ENCODE measurements at regions not wholly inside any gene's neighbourhood (a gene's known extent, or its start where the extent isn't known, plus 50 kb on each side); places are given as distances from the start of the nearest gene placed in this dataset.

DNA sequence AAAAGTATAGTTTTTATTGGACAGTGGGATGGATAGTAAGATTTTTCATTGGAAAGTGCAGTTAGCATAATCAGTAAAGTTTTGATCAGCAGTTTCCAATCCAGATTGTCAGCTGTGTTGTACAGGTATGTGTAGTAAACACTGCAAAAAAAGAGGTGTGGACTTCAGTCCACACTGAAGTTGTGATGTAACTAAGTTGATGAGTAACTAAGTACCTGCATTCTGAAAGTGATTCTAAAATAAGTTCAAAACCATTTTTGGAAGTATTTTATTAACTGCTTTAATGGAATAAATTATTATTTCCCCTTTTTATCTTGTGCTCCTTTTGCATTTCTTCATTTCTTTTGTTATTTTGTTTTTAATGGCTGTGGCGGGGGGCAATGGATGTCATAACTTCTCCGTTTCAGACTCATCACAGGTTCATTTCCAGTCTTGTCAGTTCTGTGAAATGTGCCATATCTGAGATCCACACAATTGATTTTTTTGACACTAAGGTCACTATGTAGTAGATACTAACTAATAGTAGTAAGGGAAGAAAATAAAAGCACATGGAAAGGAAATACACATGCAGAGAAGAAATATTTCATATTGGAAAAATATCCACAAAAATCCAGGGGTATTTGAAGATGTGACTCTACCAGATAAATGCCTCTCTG lies 247.5 kb downstream of the GABRG1 start:
- no peak for TF ChIP-seq EZH2phosphoT487 (IDR thresholded peaks at IDR 0.05; ENCODE audit: insufficient read depth, low read depth)
- in situ Hi-C loops (cut with MboI): no loop called here
- no peaks in the 10 kb centered on the region for H3K36me3 ChIP-seq (ENCODE audit: low read depth)
- H3K4me1 ChIP-seq (ENCODE audit: insufficient read depth): no peaks in the 10 kb centered on the region
- H3F3A ChIP-seq (ENCODE audit: insufficient read depth): no peaks in the 10 kb centered on the region
- 19 to 35% methylated on average over 2 of the region's 2 CpGs for WGBS, 2 experiments (ENCODE audit: low coverage in 1 of 2, low lambda C conversion rate in 2 of 2, missing lambda C conversion rate in 2 of 2)
- no peaks in the 10 kb centered on the region for H3K9me2 ChIP-seq (ENCODE audit: insufficient read depth)
- no peaks in the 10 kb centered on the region for H3K9me3 ChIP-seq (ENCODE audit: low read depth)
- H3K27me3 ChIP-seq (replicated peaks; ENCODE audit: insufficient read depth): no peaks in the 10 kb centered on the region
- no peak overlapping the region for H3K4me3 ChIP-seq
- no peak overlapping the region for H2AFZ ChIP-seq
- H3K9ac ChIP-seq: no peak overlapping the region
- no peak overlapping the region for H3K4me2 ChIP-seq (ENCODE audit: unreplicated experiment)
- no peaks in the 10 kb centered on the region for H3K79me2 ChIP-seq (ENCODE audit: insufficient read depth)
- DNase-seq: no peak
- no peaks in the 10 kb centered on the region for H4K20me1 ChIP-seq (ENCODE audit: insufficient read depth)
- no peak overlapping the region for H3K27ac ChIP-seq

DNA sequence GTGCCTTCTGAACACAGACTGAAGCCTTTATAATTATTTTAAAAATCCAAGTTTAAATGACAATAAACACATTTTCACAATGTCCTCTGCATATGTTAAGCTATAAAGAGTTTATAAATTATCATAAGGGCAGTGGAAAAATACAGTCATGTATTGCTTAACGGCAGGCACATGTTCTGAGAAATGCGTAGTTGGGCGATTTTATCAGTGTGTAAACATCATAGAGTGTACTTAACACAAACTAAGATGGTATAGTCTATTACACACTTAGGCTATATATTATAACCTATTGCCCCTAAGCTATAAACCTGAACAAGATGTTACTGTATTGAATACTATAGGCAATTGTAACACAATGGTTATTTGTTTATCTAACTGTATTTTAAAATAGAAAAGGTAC lies 254.7 kb downstream of the GABRG1 start:
- Histone ChIP-seq H3K36me3 (ENCODE audit: low read depth) (no peaks in the 10 kb centered on the region), H2AFZ (no peak overlapping the region), H3K27ac (no peak overlapping the region), H3K27me3 (replicated peaks; ENCODE audit: insufficient read depth) (no peaks in the 10 kb centered on the region), H4K20me1 (ENCODE audit: insufficient read depth) (no peaks in the 10 kb centered on the region), H3K4me2 (ENCODE audit: unreplicated experiment) (no peak overlapping the region), H3K9ac (no peak overlapping the region), H3K9me2 (ENCODE audit: insufficient read depth) (no peaks in the 10 kb centered on the region), H3K4me1 (ENCODE audit: insufficient read depth) (no peaks in the 10 kb centered on the region), H3F3A (ENCODE audit: insufficient read depth) (no peaks in the 10 kb centered on the region), H3K4me3 (no peak overlapping the region), H3K9me3 (ENCODE audit: low read depth) (no peaks in the 10 kb centered on the region), H3K79me2 (ENCODE audit: insufficient read depth) (no peaks in the 10 kb centered on the region)
- in situ Hi-C loops (cut with MboI): no loop called here
- WGBS, 2 experiments (ENCODE audit: low coverage in 1 of 2, low lambda C conversion rate in 2 of 2, missing lambda C conversion rate in 2 of 2): 1 to 4% methylated on average over 3 of the region's 3 CpGs
- TF ChIP-seq EZH2 (IDR thresholded peaks at IDR 0.05; ENCODE audit: insufficient read depth, poor library complexity, severe bottlenecking): no peak
- TF ChIP-seq EZH2phosphoT487 (IDR thresholded peaks at IDR 0.05; ENCODE audit: insufficient read depth, low read depth): no peak
- no peak for DNase-seq

DNA sequence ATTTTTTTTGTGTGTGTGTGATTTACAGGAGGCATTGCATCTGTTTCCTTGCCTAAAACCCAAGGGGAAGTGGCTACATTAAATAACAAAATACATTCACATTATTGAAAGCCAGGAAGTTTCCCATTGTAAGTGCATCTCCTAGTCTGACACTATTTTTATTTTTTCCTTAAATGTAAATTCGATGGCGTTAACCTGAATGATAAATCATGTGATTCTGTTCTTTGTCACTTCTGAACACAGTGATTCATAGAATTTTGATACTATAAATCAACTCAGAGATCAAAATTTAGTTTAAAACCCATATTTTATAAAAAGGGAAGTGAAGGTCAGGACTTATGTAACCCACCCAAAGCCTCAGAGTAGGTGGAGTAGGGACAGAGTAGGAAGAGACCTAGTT lies 258.1 kb downstream of the GABRG1 start:
- in situ Hi-C loops (cut with MboI): no loop called here
- H4K20me1 ChIP-seq (ENCODE audit: insufficient read depth): no peaks in the 10 kb centered on the region
- H3K79me2 ChIP-seq (ENCODE audit: insufficient read depth): no peaks in the 10 kb centered on the region
- H2AFZ ChIP-seq: no peak overlapping the region
- no peak overlapping the region for H3K4me3 ChIP-seq
- no peak overlapping the region for H3K9ac ChIP-seq
- H3K4me2 ChIP-seq (ENCODE audit: unreplicated experiment): no peak overlapping the region
- no peaks in the 10 kb centered on the region for H3K36me3 ChIP-seq (ENCODE audit: low read depth)
- no peaks in the 10 kb centered on the region for H3K27me3 ChIP-seq (replicated peaks; ENCODE audit: insufficient read depth)
- 20 to 29% methylated on average over 2 of the region's 2 CpGs for WGBS, 2 experiments (ENCODE audit: low coverage in 1 of 2, low lambda C conversion rate in 2 of 2, missing lambda C conversion rate in 2 of 2)
- no peaks in the 10 kb centered on the region for H3F3A ChIP-seq (ENCODE audit: insufficient read depth)
- no peak for DNase-seq
- H3K27ac ChIP-seq: no peak overlapping the region
- H3K9me2 ChIP-seq (ENCODE audit: insufficient read depth): no peaks in the 10 kb centered on the region
- H3K9me3 ChIP-seq (ENCODE audit: low read depth): no peaks in the 10 kb centered on the region
- TF ChIP-seq EZH2 (IDR thresholded peaks at IDR 0.05; ENCODE audit: insufficient read depth, poor library complexity, severe bottlenecking) (no peak), EZH2phosphoT487 (IDR thresholded peaks at IDR 0.05; ENCODE audit: insufficient read depth, low read depth) (no peak)
- H3K4me1 ChIP-seq (ENCODE audit: insufficient read depth): no peaks in the 10 kb centered on the region

DNA sequence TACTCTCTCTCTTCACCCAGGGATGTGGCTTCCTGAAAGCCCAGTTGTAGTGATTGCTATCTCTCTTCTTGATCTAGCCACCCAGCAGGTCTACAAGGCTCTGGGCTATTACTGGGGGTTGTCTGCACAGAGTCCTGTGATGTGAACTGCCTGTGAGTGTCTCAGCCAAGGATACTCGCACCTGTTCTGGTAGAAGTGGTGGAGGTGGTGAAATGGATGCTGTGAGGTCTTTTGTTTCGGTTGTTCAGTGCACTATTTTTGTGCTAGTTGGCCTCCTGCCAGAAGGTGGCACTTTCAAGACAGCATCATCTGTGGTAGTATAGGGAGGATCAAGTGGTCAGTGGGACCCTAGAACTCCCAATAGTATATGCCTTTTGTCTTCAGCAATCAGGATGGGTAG lies 268.0 kb downstream of the GABRG1 start:
- Histone ChIP-seq H3K79me2 (ENCODE audit: insufficient read depth) (no peaks in the 10 kb centered on the region), H2AFZ (no peak overlapping the region), H3K27ac (no peak overlapping the region), H3K27me3 (replicated peaks; ENCODE audit: insufficient read depth) (no peaks in the 10 kb centered on the region), H3K4me1 (ENCODE audit: insufficient read depth) (no peaks in the 10 kb centered on the region), H4K20me1 (ENCODE audit: insufficient read depth) (no peaks in the 10 kb centered on the region), H3K9me3 (ENCODE audit: low read depth) (peaks cover 3% of the 10 kb centered on the region), H3F3A (ENCODE audit: insufficient read depth) (no peaks in the 10 kb centered on the region), H3K9me2 (ENCODE audit: insufficient read depth) (no peaks in the 10 kb centered on the region), H3K36me3 (ENCODE audit: low read depth) (no peaks in the 10 kb centered on the region), H3K4me3 (no peak overlapping the region), H3K9ac (no peak overlapping the region), H3K4me2 (ENCODE audit: unreplicated experiment) (no peak overlapping the region)
- no peak for TF ChIP-seq EZH2 (IDR thresholded peaks at IDR 0.05; ENCODE audit: insufficient read depth, poor library complexity, severe bottlenecking)
- no peak for TF ChIP-seq EZH2phosphoT487 (IDR thresholded peaks at IDR 0.05; ENCODE audit: insufficient read depth, low read depth)
- 23 to 25% methylated on average over 2 of the region's 2 CpGs for WGBS, 2 experiments (ENCODE audit: low coverage in 1 of 2, low lambda C conversion rate in 2 of 2, missing lambda C conversion rate in 2 of 2)
- no peak for DNase-seq
- in situ Hi-C loops (cut with MboI): no loop called here

DNA sequence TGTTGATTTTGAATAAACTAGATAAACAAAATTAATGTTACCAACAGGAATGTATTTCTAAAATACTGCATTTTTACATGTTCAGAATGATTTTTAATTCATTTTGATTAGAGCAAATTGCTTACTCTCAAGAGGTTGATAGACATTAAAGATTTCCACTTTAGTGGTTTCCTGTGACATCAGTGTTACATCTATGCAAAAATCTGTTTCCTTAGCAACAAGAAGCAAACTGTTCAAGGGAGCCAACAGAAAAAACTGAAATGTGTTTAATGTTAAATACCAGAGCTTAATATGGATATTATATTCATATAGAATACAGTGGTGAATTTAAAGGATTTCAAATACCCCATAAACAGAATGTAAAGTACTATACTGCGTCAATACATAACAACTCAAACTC lies 277.8 kb downstream of the GABRG1 start:
- no peak overlapping the region for H3K9ac ChIP-seq
- no peaks in the 10 kb centered on the region for H3K27me3 ChIP-seq (replicated peaks; ENCODE audit: insufficient read depth)
- no peaks in the 10 kb centered on the region for H3K79me2 ChIP-seq (ENCODE audit: insufficient read depth)
- no peaks in the 10 kb centered on the region for H3K9me3 ChIP-seq (ENCODE audit: low read depth)
- no peak overlapping the region for H3K4me2 ChIP-seq (ENCODE audit: unreplicated experiment)
- in situ Hi-C loops (cut with MboI): no loop called here
- no peak overlapping the region for H3K4me3 ChIP-seq
- H2AFZ ChIP-seq: no peak overlapping the region
- no peaks in the 10 kb centered on the region for H3F3A ChIP-seq (ENCODE audit: insufficient read depth)
- WGBS, 2 experiments (ENCODE audit: low coverage in 1 of 2, low lambda C conversion rate in 2 of 2, missing lambda C conversion rate in 2 of 2): 31 to 57% methylated on average over 1 of the region's 1 CpG
- H3K36me3 ChIP-seq (ENCODE audit: low read depth): no peaks in the 10 kb centered on the region
- DNase-seq: no peak
- no peaks in the 10 kb centered on the region for H3K9me2 ChIP-seq (ENCODE audit: insufficient read depth)
- no peaks in the 10 kb centered on the region for H3K4me1 ChIP-seq (ENCODE audit: insufficient read depth)
- no peak overlapping the region for H3K27ac ChIP-seq
- no peaks in the 10 kb centered on the region for H4K20me1 ChIP-seq (ENCODE audit: insufficient read depth)
- TF ChIP-seq EZH2phosphoT487 (IDR thresholded peaks at IDR 0.05; ENCODE audit: insufficient read depth, low read depth) (no peak), EZH2 (IDR thresholded peaks at IDR 0.05; ENCODE audit: insufficient read depth, poor library complexity, severe bottlenecking) (no peak)
